T-cell (primary cell): ENCODE measurements at regions not wholly inside any gene's neighbourhood (a gene's known extent, or its start where the extent isn't known, plus 50 kb on each side); places are given as distances from the start of the nearest gene placed in this dataset.
A peak's percentile ranks its signal among the peaks of the same experiment; 100 is the strongest.
"Not testable (repeated sequence)": the region's sequence is repeated elsewhere in the genome, so short reads cannot be mapped to it uniquely, and the experiment has no call there.

Experiments used
- ATAC-seq, 4 experiments: fragments of 200-7000 bp in 3 of 4; fragments of 150-1000 bp in 1 of 4; cut with Tn5 transposase; replicated peaks in 1 of 4; 1 replicate in 3 of 4; 2 replicates in 1 of 4; pipeline ENCODE4 v1.10.0; 2021; ENCODE audit warnings: moderate library complexity in 3 of 4, mild to moderate bottlenecking in 2 of 4, moderate number of reproducible peaks in 1 of 4
- CTCF ChIA-PET, 2 donors: fragments of 300-600 bp; sonication (Branson Sonifier 250); formaldehyde crosslinking; loops; one replicate each; lab custom pipeline; 2022; ENCODE audit warnings: antibody characterized with exemption in 2 of 2; lab: Charles Lee
- POLR2A ChIA-PET, 2 donors: fragments of 300-600 bp; sonication (Branson Sonifier 250); formaldehyde crosslinking; loops; one replicate each; lab custom pipeline; 2022; ENCODE audit warnings: antibody characterized with exemption in 2 of 2; lab: Charles Lee
- DNase-seq, 35 experiments: peaks; one replicate each; pipeline versions ENCODE4 v3.0.0 to v3.0.0-alpha.2; 2013 to 2023
- H3K27ac ChIP-seq: one replicate; pipeline ENCODE4 v1.5.1; 2013; ENCODE audit warnings: low read length
- H3K27me3 ChIP-seq, 2 experiments: replicated peaks in 1 of 2; 1 replicate in 1 of 2; 2 replicates in 1 of 2; pipeline versions ENCODE4 v1.6.1 to v1.7.0; 2013; ENCODE audit warnings: low read length in 1 of 2, mixed read lengths in 1 of 2; ENCODE audit not compliant: control insufficient read depth in 2 of 2, insufficient read depth in 2 of 2; ENCODE audit errors: extremely low read depth in 1 of 2
- H3K36me3 ChIP-seq, 2 donors: 1 replicate in 1 of 2; 2 replicates in 1 of 2; pipeline versions ENCODE4 v1.6.1 to v1.7.0; 2013; ENCODE audit warnings: low read length in 1 of 2; ENCODE audit not compliant: control insufficient read depth in 2 of 2, insufficient read depth in 1 of 2; ENCODE audit errors: extremely low read depth in 1 of 2
- H3K4me1 ChIP-seq, 2 experiments: 1 replicate in 1 of 2; 2 replicates in 1 of 2; pipeline versions ENCODE4 v1.6.1 to v1.7.0; 2013; ENCODE audit warnings: low read length in 2 of 2, mixed read lengths in 1 of 2; ENCODE audit not compliant: insufficient read depth in 2 of 2, control insufficient read depth in 1 of 2; ENCODE audit errors: extremely low read depth in 1 of 2
- H3K4me3 ChIP-seq, 2 donors: 1 replicate in 1 of 2; 2 replicates in 1 of 2; pipeline versions ENCODE4 v1.5.1 to v1.7.0; 2013; ENCODE audit warnings: mild to moderate bottlenecking in 2 of 2, low read length in 1 of 2, moderate library complexity in 1 of 2; ENCODE audit not compliant: control insufficient read depth in 1 of 2; ENCODE audit errors: extremely low read depth in 1 of 2
- H3K9me3 ChIP-seq: 2 replicates; pipeline ENCODE4 v1.7.0; 2013
- H3K27ac Mint-ChIP-seq, 2 donors: one replicate each; pipeline ENCODE4 v1.8.0; 2020 to 2021; ENCODE audit warnings: mild to moderate bottlenecking in 2 of 2, mixed read lengths in 2 of 2
- H3K27me3 Mint-ChIP-seq, 2 donors: one replicate each; pipeline ENCODE4 v1.8.0; 2021 to 2022; ENCODE audit warnings: mixed read lengths in 2 of 2
- H3K36me3 Mint-ChIP-seq: one replicate; pipeline ENCODE4 v1.8.0; 2021; ENCODE audit warnings: mixed read lengths
- H3K4me1 Mint-ChIP-seq, 3 donors: one replicate each; pipeline ENCODE4 v1.8.0; 2020 to 2022; ENCODE audit warnings: mixed read lengths in 3 of 3, mild to moderate bottlenecking in 1 of 3
- H3K4me3 Mint-ChIP-seq, 3 donors: one replicate each; pipeline ENCODE4 v1.8.0; 2020 to 2022; ENCODE audit warnings: mild to moderate bottlenecking in 3 of 3, mixed read lengths in 3 of 3, moderate library complexity in 3 of 3
- H3K9me3 Mint-ChIP-seq, 3 donors: one replicate each; pipeline ENCODE4 v1.8.0; 2020 to 2022; ENCODE audit warnings: mixed read lengths in 3 of 3
- WGBS: methylation state at CpG from one replicate; pipeline ENCODE4 v1.1.5; 2013; ENCODE audit warnings: missing lambda C conversion rate; ENCODE audit not compliant: insufficient coverage; 5-methylcytosine and 5-hydroxymethylcytosine counted together

- H3K27ac ChIP-seq: peak overlapping the region; percentile 3
- H3K9me3 ChIP-seq: no peaks in the 10 kb centered on the region
- Mint-ChIP-seq H3K27ac (peak overlapping the region; percentile 42 to 69), H3K9me3 (peaks cover 0 to 4% (median 0%) of the 10 kb centered on the region in 3 donors), H3K27me3 (no peaks in the 10 kb centered on the region), H3K36me3 (no peaks in the 10 kb centered on the region), H3K4me1 (peaks cover 15 to 23% (median 20%) of the 10 kb centered on the region in 3 donors), H3K4me3 (no peak overlapping the region)
- H3K4me3 ChIP-seq: no peak overlapping the region
- WGBS: no CpG with 5 or more reads among the region's 6 CpGs
- H3K36me3 ChIP-seq: no peaks in the 10 kb centered on the region
- ATAC-seq: peak; percentile 79 to 96 (median 93)
- ChIA-PET CTCF (no interaction called here), POLR2A (interaction anchor here in 1 of 2 donors (1.1 kb wide), 1 partner anchor 132 kb away, joined by 4 read pairs; no protein-coding TSS in a partner anchor)
- DNase-seq: peak in 12 of 35 experiments; percentile 1 to 40 (median 10)
- no peaks in the 10 kb centered on the region for H3K27me3 ChIP-seq
- peaks cover 0 to 12% of the 10 kb centered on the region in 2 experiments for H3K4me1 ChIP-seq
These were observed 125.4 kb downstream of the CASP12 start for GRCh38 chr11:104772806-104773241.

GRCh38 chr11:104771763-104772162 is 126.5 kb downstream of the CASP12 start:
- ChIA-PET CTCF (no interaction called here), POLR2A (interaction anchor here in 1 of 2 donors (1.1 kb wide), 1 partner anchor 131 kb away, joined by 4 read pairs; no protein-coding TSS in a partner anchor)
- Histone ChIP-seq H3K4me1 (peaks cover 0 to 12% of the 10 kb centered on the region in 2 experiments), H3K27ac (no peak overlapping the region), H3K4me3 (no peak overlapping the region), H3K9me3 (no peaks in the 10 kb centered on the region), H3K27me3 (no peaks in the 10 kb centered on the region), H3K36me3 (no peaks in the 10 kb centered on the region)
- no peak for ATAC-seq
- Mint-ChIP-seq H3K4me1 (peaks cover 15 to 20% (median 18%) of the 10 kb centered on the region in 3 donors), H3K36me3 (no peaks in the 10 kb centered on the region), H3K27ac (no peak overlapping the region), H3K27me3 (no peaks in the 10 kb centered on the region), H3K4me3 (no peak overlapping the region), H3K9me3 (peaks cover 0 to 4% (median 0%) of the 10 kb centered on the region in 3 donors)
- WGBS: 75% methylated on average over 2 of the region's 3 CpGs
- no peak for DNase-seq

- H3K27ac Mint-ChIP-seq, H3K9me3 Mint-ChIP-seq, H3K27ac ChIP-seq, H3K27me3 Mint-ChIP-seq, H3K9me3 ChIP-seq, H3K36me3 Mint-ChIP-seq, ATAC-seq, H3K36me3 ChIP-seq, H3K4me3 ChIP-seq, DNase-seq, H3K27me3 ChIP-seq, H3K4me3 Mint-ChIP-seq: not testable (repeated sequence)
- no CpG with 5 or more reads among the region's 3 CpGs for WGBS
- peaks cover 0 to 12% of the 10 kb centered on the region in 2 experiments for H3K4me1 ChIP-seq
- CTCF ChIA-PET: interaction anchor here in 1 of 2 donors (0.6 to 0.7 kb wide), 2 partner anchors 358 to 567 kb away, joined by 3 to 5 read pairs; no protein-coding TSS in a partner anchor
- POLR2A ChIA-PET: interaction anchor here in 1 of 2 donors (0.5 kb wide), 1 partner anchor 1619 kb away, joined by 5 read pairs; no protein-coding TSS in a partner anchor
- H3K4me1 Mint-ChIP-seq: peaks cover 15 to 22% (median 18%) of the 10 kb centered on the region in 3 donors
These were observed 127.2 kb downstream of the CASP12 start for GRCh38 chr11:104771046-104771445.

GRCh38 chr11:104765401-104766095 is 132.7 kb downstream of the CASP12 start:
- Histone ChIP-seq H3K9me3 (no peaks in the 10 kb centered on the region), H3K36me3 (no peaks in the 10 kb centered on the region), H3K27ac (no peak overlapping the region), H3K27me3 (no peaks in the 10 kb centered on the region), H3K4me1 (no peaks in the 10 kb centered on the region), H3K4me3 (no peak overlapping the region)
- H3K4me1 Mint-ChIP-seq: peaks cover 5 to 13% (median 9%) of the 10 kb centered on the region in 3 donors
- WGBS: no CpG with 5 or more reads among the region's 8 CpGs
- H3K9me3 Mint-ChIP-seq: peaks cover 0 to 6% (median 2%) of the 10 kb centered on the region in 3 donors
- no peak overlapping the region for H3K4me3 Mint-ChIP-seq
- ATAC-seq: no peak
- no peak overlapping the region for H3K27ac Mint-ChIP-seq
- ChIA-PET POLR2A (interaction anchor here in 1 of 2 donors (0.6 kb wide), 1 partner anchor 11 kb away, joined by 4 read pairs; no protein-coding TSS in a partner anchor), CTCF (interaction anchor here in 1 of 2 donors (0.6 to 0.7 kb wide), 2 partner anchors 57 to 1309 kb away, joined by 3 to 11 read pairs; no protein-coding TSS in a partner anchor)
- DNase-seq: no peak
- peaks cover 8% of the 10 kb centered on the region for H3K36me3 Mint-ChIP-seq
- no peaks in the 10 kb centered on the region for H3K27me3 Mint-ChIP-seq

- CTCF ChIA-PET: no interaction called here
- Histone ChIP-seq H3K27me3 (no peaks in the 10 kb centered on the region), H3K4me3 (no peak overlapping the region), H3K9me3 (peaks cover 2% of the 10 kb centered on the region), H3K27ac (no peak overlapping the region), H3K36me3 (no peaks in the 10 kb centered on the region), H3K4me1 (no peaks in the 10 kb centered on the region)
- Mint-ChIP-seq H3K36me3 (peaks cover 16% of the 10 kb centered on the region), H3K9me3 (peaks cover 7 to 15% (median 11%) of the 10 kb centered on the region in 3 donors), H3K4me1 (peaks cover 5 to 13% (median 9%) of the 10 kb centered on the region in 3 donors), H3K4me3 (no peak overlapping the region), H3K27me3 (no peaks in the 10 kb centered on the region), H3K27ac (peak overlapping the region; percentile 2 to 30)
- no CpG with 5 or more reads among the region's 1 CpG for WGBS
- POLR2A ChIA-PET: interaction anchor here (0.6 kb wide), 2 partner anchors 10 to 53 kb away, joined by 4 read pairs; no protein-coding TSS in a partner anchor
- ATAC-seq: no peak
- DNase-seq: no peak
These were observed 133.6 kb downstream of the CASP12 start for GRCh38 chr11:104764710-104765045.

- peaks cover 7 to 21% (median 15%) of the 10 kb centered on the region in 3 donors for H3K9me3 Mint-ChIP-seq
- no peak overlapping the region for H3K4me3 Mint-ChIP-seq
- H3K36me3 Mint-ChIP-seq: peaks cover 16% of the 10 kb centered on the region
- peaks cover 5 to 13% (median 9%) of the 10 kb centered on the region in 3 donors for H3K4me1 Mint-ChIP-seq
- Histone ChIP-seq H3K27me3 (no peaks in the 10 kb centered on the region), H3K9me3 (peaks cover 3% of the 10 kb centered on the region), H3K27ac (no peak overlapping the region), H3K4me3 (no peak overlapping the region), H3K36me3 (no peaks in the 10 kb centered on the region), H3K4me1 (no peaks in the 10 kb centered on the region)
- no peaks in the 10 kb centered on the region for H3K27me3 Mint-ChIP-seq
- no peak for ATAC-seq
- DNase-seq: no peak
- no CpG with 5 or more reads among the region's 5 CpGs for WGBS
- POLR2A ChIA-PET: interaction anchor here in 1 of 2 donors (0.6 kb wide), 1 partner anchor 53 kb away, joined by 4 read pairs; no protein-coding TSS in a partner anchor
- CTCF ChIA-PET: no interaction called here
- H3K27ac Mint-ChIP-seq: peak overlapping the region; percentile 2 to 30
These were observed 134.1 kb downstream of the CASP12 start for GRCh38 chr11:104763930-104764709.
